Pons (tissue), 1 donor: ENCODE measurements at regions not wholly inside any gene's neighbourhood (a gene's known extent, or its start where the extent isn't known, plus 50 kb on each side); places are given as distances from the start of the nearest gene placed in this dataset.
"Not testable (repeated sequence)": the region's sequence is repeated elsewhere in the genome, so short reads cannot be mapped to it uniquely, and the experiment has no call there.

Experiments
- DNase-seq: peaks from one replicate; pipeline ENCODE4 v3.0.0-alpha.2; 2016; ENCODE audit warnings: low spot score

GRCh38 chr14:27623782-27624181 is 1025.9 kb upstream of the NOVA1 start:
- DNase-seq = no peak

- DNase-seq = no peak
Measured at GRCh38 chr14:27634056-27634970, 1036.5 kb upstream of the NOVA1 start.

GRCh38 chr14:27640688-27641087 is 1042.9 kb upstream of the NOVA1 start:
- not testable (repeated sequence) for DNase-seq

- DNase-seq = no peak
Measured at GRCh38 chr14:27642251-27642866, 1044.5 kb upstream of the NOVA1 start.

GRCh38 chr14:27660683-27661082 is 1062.8 kb upstream of the NOVA1 start:
- no peak for DNase-seq

- no peak for DNase-seq
Measured at GRCh38 chr14:27668531-27668930, 1070.7 kb upstream of the NOVA1 start.

GRCh38 chr14:27672047-27672446 is 1074.2 kb upstream of the NOVA1 start:
- no peak for DNase-seq

- DNase-seq = not testable (repeated sequence)
Measured at GRCh38 chr14:27672811-27673737, 1075.2 kb upstream of the NOVA1 start.

- DNase-seq = no peak
Measured at GRCh38 chr14:27686137-27686536, 1080.5 kb upstream of the FOXG1 start.

GRCh38 chr14:27688841-27689444 is 1077.6 kb upstream of the FOXG1 start:
- DNase-seq = peak; percentile 68

- no peak for DNase-seq
Measured at GRCh38 chr14:27712364-27712763, 1054.2 kb upstream of the FOXG1 start.

- no peak for DNase-seq
Measured at GRCh38 chr14:27715561-27715960, 1051.0 kb upstream of the FOXG1 start.

- DNase-seq = no peak
Measured at GRCh38 chr14:27721760-27722159, 1044.8 kb upstream of the FOXG1 start.

- DNase-seq = no peak
Measured at GRCh38 chr14:27725482-27725881, 1041.1 kb upstream of the FOXG1 start.

- no peak for DNase-seq
Measured at GRCh38 chr14:27727251-27727770, 1039.3 kb upstream of the FOXG1 start.

GRCh38 chr14:27730204-27730603 is 1036.4 kb upstream of the FOXG1 start:
- no peak for DNase-seq

GRCh38 chr14:27739657-27740156 is 1026.9 kb upstream of the FOXG1 start:
- no peak for DNase-seq

- no peak for DNase-seq
Measured at GRCh38 chr14:27750114-27750513, 1016.5 kb upstream of the FOXG1 start.

- not testable (repeated sequence) for DNase-seq
Measured at GRCh38 chr14:27757642-27758041, 1008.9 kb upstream of the FOXG1 start.

- not testable (repeated sequence) for DNase-seq
Measured at GRCh38 chr14:27760367-27760766, 1006.2 kb upstream of the FOXG1 start.
